Tibial nerve (tissue), 4 donors: ENCODE measurements at regions not wholly inside any gene's neighbourhood (a gene's known extent, or its start where the extent isn't known, plus 50 kb on each side); places are given as distances from the start of the nearest gene placed in this dataset.

Experiments used
- DNase-seq, 2 donors: peaks; one replicate each; pipeline ENCODE4 v3.0.0-alpha.2; 2019; ENCODE audit warnings: low spot score in 2 of 2
- H3K27ac ChIP-seq, 4 donors: fragments of 200-600 bp; sonication (generic) in 3 of 4; one replicate each; pipeline ENCODE4 v1.5.1; 2017 to 2019; ENCODE audit warnings: mild to moderate bottlenecking in 1 of 4
- H3K27me3 ChIP-seq, 2 donors: fragments of 200-600 bp; sonication (generic) in 1 of 2; one replicate each; pipeline versions ENCODE4 v1.5.1 to v1.6.0; 2017 to 2019
- H3K36me3 ChIP-seq, 3 donors: fragments of 200-600 bp; sonication (generic); one replicate each; pipeline ENCODE4 v1.5.1; 2018 to 2019
- H3K4me1 ChIP-seq, 4 donors: fragments of 200-600 bp; sonication (generic) in 3 of 4; one replicate each; pipeline ENCODE4 v1.5.1; 2017 to 2019
- H3K4me3 ChIP-seq, 4 donors: fragments of 200-600 bp; sonication (generic) in 3 of 4; one replicate each; pipeline ENCODE4 v1.5.1; 2017 to 2019; ENCODE audit warnings: mild to moderate bottlenecking in 1 of 4, moderate library complexity in 1 of 4
- H3K9me3 ChIP-seq, 4 donors: fragments of 200-600 bp; sonication (generic) in 3 of 4; one replicate each; pipeline ENCODE4 v1.5.1; 2017 to 2019
- EP300 ChIP-seq, 2 donors: sonication (generic); formaldehyde crosslinking; IDR thresholded peaks; one replicate each; pipeline ENCODE4 v1.6.1; 2017; ENCODE audit warnings: antibody characterized with exemption in 2 of 2, mild to moderate bottlenecking in 1 of 2
- POLR2A ChIP-seq, 2 donors: fragments of 450-650 bp; IDR thresholded peaks; one replicate each; pipeline ENCODE4 v1.6.1; 2017; ENCODE audit warnings: antibody characterized with exemption in 2 of 2, mild to moderate bottlenecking in 2 of 2, moderate library complexity in 2 of 2
- WGBS, 2 donors: methylation state at CpG; one replicate each; pipeline ENCODE4 v1.1.5; 2018; 5-methylcytosine and 5-hydroxymethylcytosine counted together
- TF ChIP-seq, protein P1 (sequence below), 5 experiments: fragments of 200-600 bp in 3 of 5; fragments of 450-650 bp in 2 of 5; sonication (generic) in 3 of 5; IDR thresholded peaks; one replicate each; pipeline ENCODE4 v1.5.1; 2016 to 2019; ENCODE audit warnings: antibody characterized with exemption in 5 of 5, mild to moderate bottlenecking in 3 of 5, moderate library complexity in 2 of 5

DNA sequence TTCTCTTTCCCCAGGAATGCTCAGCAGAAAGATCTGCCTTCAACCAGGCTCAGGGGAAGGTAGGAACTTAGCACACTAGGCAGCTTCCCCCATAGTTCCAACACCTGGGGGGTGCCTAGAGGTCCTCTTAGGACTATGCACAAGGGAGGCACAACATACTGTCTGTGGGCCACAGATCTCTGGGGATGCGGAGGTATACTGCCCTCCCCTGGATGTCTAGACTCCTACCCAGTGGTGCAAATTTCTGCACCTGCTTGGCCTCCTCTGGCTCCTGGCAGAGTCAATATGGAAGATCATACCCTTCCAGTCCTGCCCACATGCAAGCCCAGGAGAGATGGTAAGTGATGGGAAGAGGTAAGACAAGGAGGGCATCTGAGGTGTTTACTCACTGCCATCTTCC is 247.5 kb upstream of the DAPK1 start:
- H3K4me3 ChIP-seq = no peak overlapping the region

DNA sequence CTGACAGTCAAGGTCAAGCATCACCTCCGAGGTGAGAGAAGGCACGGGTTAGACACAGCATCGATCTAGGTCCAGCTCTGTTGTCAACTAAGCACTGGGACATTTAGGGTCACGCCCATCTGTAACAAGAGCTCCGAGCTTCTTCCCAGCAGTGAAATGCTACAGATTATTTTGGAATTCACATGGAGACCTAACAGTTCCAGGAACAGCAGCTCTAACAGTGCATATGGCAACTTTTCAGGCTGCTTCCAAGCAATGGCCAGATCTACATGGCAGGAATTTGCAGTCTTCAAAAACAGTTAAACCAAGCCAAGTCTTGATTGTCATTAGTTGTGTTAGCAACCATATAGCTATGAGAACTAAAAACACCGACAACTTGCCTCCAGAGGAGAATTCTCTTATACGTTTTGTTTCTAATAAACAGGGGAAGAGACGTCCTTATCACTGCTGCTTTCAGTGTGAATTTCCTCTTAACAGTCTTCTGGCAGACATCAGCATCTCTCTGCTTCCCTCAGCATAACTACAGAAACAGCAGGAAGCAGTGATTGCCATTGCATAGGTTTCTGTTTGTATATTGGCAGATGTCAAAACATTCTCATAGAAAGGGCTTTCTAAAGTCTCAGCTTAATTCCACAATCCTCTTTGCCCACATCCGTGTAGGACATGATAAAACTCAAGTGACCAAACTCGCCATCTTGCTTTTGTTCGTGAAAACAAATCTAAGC is 242.1 kb upstream of the DAPK1 start:
- no peak for DNase-seq
- H3K27ac ChIP-seq = no peak overlapping the region
- no peaks in the 10 kb centered on the region for H3K36me3 ChIP-seq
- H3K9me3 ChIP-seq = no peaks in the 10 kb centered on the region
- WGBS, 2 donors = 73 to 75% methylated on average over 11 of the region's 11 CpGs
- no peaks in the 10 kb centered on the region for H3K4me1 ChIP-seq
- H3K4me3 ChIP-seq = no peak overlapping the region
- H3K27me3 ChIP-seq = no peaks in the 10 kb centered on the region
- no peak for TF ChIP-seq EP300 (IDR thresholded peaks at IDR 0.05)
- TF ChIP-seq, protein P1, sequence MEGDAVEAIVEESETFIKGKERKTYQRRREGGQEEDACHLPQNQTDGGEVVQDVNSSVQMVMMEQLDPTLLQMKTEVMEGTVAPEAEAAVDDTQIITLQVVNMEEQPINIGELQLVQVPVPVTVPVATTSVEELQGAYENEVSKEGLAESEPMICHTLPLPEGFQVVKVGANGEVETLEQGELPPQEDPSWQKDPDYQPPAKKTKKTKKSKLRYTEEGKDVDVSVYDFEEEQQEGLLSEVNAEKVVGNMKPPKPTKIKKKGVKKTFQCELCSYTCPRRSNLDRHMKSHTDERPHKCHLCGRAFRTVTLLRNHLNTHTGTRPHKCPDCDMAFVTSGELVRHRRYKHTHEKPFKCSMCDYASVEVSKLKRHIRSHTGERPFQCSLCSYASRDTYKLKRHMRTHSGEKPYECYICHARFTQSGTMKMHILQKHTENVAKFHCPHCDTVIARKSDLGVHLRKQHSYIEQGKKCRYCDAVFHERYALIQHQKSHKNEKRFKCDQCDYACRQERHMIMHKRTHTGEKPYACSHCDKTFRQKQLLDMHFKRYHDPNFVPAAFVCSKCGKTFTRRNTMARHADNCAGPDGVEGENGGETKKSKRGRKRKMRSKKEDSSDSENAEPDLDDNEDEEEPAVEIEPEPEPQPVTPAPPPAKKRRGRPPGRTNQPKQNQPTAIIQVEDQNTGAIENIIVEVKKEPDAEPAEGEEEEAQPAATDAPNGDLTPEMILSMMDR (IDR thresholded peaks at IDR 0.05) = no peak
- no peak for TF ChIP-seq POLR2A (IDR thresholded peaks at IDR 0.05)

More for the DNA sequence above, 247.5 kb upstream of the DAPK1 start:
- Histone ChIP-seq H3K9me3 (no peaks in the 10 kb centered on the region), H3K36me3 (no peaks in the 10 kb centered on the region), H3K4me1 (no peaks in the 10 kb centered on the region), H3K27ac (no peak overlapping the region), H3K27me3 (no peaks in the 10 kb centered on the region)
- 100% methylated on average over 1 of the region's 1 CpG for WGBS, 2 donors
- DNase-seq = no peak
- TF ChIP-seq, protein P1 (IDR thresholded peaks at IDR 0.05) = no peak

DNA sequence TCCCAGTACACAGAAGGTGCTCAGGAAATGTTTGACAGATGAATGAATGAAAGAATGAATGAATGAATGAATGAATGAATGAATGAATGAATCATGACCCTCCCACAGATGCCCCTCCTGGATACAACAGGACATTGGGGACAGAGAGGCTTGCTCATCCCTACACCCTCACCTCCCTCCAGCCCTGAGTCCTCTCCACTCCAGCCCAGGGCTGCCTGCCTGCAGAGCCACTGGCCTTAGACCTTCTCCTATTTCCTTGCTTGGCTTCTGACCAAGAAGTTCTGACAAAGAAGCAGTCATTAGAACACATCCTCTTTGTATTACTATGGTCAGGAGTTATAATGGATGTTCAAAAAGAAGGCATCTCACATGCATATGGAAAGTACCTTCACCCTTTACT is 240.7 kb upstream of the DAPK1 start:
- DNase-seq = no peak
- Histone ChIP-seq H3K27me3 (no peaks in the 10 kb centered on the region), H3K36me3 (no peaks in the 10 kb centered on the region), H3K4me3 (no peak overlapping the region), H3K27ac (no peak overlapping the region), H3K9me3 (peaks cover 0 to 2% (median 0%) of the 10 kb centered on the region in 4 donors), H3K4me1 (no peaks in the 10 kb centered on the region)
- TF ChIP-seq POLR2A (IDR thresholded peaks at IDR 0.05) (no peak), EP300 (IDR thresholded peaks at IDR 0.05) (no peak)
- TF ChIP-seq, protein P1 (IDR thresholded peaks at IDR 0.05) = no peak

DNA sequence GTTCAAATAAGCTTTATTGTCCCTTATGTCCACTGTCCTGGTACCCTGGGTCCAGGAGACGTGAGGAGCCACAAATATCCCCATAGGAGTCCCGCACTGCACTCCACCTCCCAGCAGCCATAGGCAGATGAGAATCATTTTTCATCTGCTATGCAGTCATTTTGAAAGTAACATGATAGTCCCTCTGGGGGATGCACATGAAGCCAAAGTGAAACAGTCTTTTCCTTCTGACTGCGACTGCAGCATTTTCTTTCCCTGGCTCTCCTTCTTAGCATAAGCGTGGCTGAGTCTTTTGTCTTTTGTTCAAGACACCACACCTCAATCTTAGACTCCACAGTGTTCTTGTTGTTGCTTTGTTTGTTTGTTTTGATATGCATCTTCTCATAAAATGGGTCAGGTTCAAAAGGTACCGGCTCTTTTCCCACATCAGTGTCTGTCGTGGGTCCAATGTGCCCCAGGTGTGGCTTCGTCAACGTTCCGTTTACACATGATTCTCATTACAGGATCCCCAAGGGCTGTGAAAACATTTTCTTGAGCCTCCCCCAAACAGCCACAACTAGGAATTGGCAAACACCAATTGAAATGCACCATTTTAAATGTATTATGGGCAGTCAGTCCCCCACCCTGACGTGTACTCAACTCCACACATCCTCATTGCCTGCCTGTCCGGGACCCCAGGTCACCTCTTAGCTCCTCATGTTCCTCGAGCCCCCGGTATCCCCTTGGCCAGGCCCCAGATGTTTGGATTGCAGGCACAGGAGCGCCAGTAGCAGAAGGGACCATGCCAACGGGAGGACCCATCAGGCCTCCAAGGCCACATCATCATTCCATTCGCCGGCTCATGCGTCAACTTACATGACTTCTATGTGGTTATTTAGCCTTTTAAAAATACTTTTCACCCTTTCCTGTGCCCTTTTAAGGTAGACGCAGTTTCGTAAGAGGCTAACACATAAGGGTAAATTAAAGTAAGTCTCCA is 237.8 kb upstream of the DAPK1 start:
- H3K27ac ChIP-seq = peak overlapping the region in 1 of 4 donors; percentile 66
- H3K9me3 ChIP-seq = peaks cover 0 to 5% (median 0%) of the 10 kb centered on the region in 4 donors
- WGBS, 2 donors = 67 to 69% methylated on average over 20 of the region's 20 CpGs
- TF ChIP-seq POLR2A (IDR thresholded peaks at IDR 0.05) (no peak), EP300 (IDR thresholded peaks at IDR 0.05) (peak in 1 of 2 donors; percentile 16)
- H3K27me3 ChIP-seq = no peaks in the 10 kb centered on the region
- peak; percentile 42 to 55 for DNase-seq
- H3K4me1 ChIP-seq = no peaks in the 10 kb centered on the region
- H3K4me3 ChIP-seq = no peak overlapping the region
- H3K36me3 ChIP-seq = no peaks in the 10 kb centered on the region

DNA sequence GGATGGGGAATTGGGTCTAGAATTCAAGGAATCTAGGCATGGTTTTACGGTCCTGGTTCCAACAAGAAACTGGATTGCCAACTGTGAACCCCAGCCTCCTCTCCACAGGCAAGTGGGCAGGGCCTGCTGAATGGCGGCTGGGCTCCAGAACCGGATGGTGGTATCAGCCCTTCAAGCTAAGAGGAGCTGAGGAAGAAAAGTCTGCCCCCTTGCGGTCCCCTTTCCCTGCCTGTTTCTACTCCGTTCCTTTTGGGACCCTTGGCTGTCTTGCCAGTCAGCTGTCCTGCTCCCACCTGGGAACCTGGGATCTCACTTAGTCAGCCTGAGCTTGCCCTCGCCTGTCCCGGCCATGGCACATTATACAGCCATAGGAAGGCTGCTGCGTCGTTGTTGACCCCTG is 234.4 kb upstream of the DAPK1 start:
- Histone ChIP-seq H3K9me3 (peaks cover 0 to 5% (median 0%) of the 10 kb centered on the region in 4 donors), H3K27me3 (no peaks in the 10 kb centered on the region), H3K4me1 (peaks cover 0 to 7% (median 0%) of the 10 kb centered on the region in 4 donors), H3K27ac (no peak overlapping the region), H3K4me3 (no peak overlapping the region), H3K36me3 (no peaks in the 10 kb centered on the region)
- TF ChIP-seq, protein P1 (IDR thresholded peaks at IDR 0.05) = no peak
- TF ChIP-seq POLR2A (IDR thresholded peaks at IDR 0.05) (no peak), EP300 (IDR thresholded peaks at IDR 0.05) (no peak)
- WGBS, 2 donors = 76 to 81% methylated on average over 9 of the region's 9 CpGs
- no peak for DNase-seq
